ENCODE measurements at regions not wholly inside any gene's neighbourhood (a gene's known extent, or its start where the extent isn't known, plus 50 kb on each side); places are given as distances from the start of the nearest gene placed in this dataset.

DNA sequence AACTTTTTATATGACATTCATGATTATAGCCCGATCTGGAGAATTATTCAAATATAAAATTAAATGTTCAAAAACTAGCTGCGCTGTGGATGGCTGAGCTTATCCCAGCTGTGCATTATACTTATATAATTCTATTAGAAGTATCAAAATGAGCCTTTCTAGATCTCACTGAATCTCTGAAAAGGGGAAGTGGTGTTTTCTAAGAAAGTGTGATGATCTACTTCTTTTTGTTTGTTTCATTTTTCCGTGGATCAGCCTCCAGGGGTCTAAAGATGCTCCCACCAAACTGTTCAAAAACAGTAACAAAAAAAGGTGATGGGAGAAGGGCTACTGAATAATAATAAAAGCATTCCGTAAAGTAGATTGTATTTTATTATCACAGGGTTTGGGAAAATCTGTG, 411.3 kb upstream of the PSMD7 start:
- TF ChIP-seq CTCF (conservative IDR thresholded peaks at IDR 0.05) = no peak
- TF ChIP-seq ZFX (IDR thresholded peaks at IDR 0.05) = no peak

Data from C4-2B (cell line).